GM12875 (cell line): ENCODE measurements at regions not wholly inside any gene's neighbourhood (a gene's known extent, or its start where the extent isn't known, plus 50 kb on each side); places are given as distances from the start of the nearest gene placed in this dataset.

Experiments used
- H3K4me3 ChIP-seq: one replicate; pipeline ENCODE4 v1.5.1; 2011; ENCODE audit warnings: low read depth, low read length, control low read depth
- TF ChIP-seq, protein P1 (sequence below): IDR thresholded peaks from 2 replicates; pipeline ENCODE4 v1.5.1; 2011; ENCODE audit warnings: low read depth, mild to moderate bottlenecking, control low read depth, inconsistent platforms, low read length, moderate library complexity, borderline replicate concordance; ENCODE audit not compliant: insufficient read depth

DNA sequence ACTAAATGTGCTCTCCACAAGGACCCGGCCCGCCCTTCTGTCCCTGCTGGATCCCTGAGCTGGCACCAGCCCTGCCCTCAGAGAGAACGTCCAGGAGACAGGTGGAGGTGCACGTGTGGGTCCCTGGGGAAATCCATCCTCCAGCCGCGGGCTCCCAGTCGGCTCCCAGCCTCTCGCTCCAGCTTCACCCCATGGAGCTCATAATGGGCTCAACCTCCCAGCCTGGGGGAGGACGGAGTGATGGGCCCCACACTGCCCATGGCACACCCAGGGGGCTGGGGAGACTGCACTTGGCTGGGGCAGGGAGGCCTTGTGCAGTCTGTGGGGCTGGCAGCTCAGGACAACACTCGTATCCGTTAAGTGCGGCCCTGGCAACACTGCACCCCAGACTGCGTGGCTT is 250.5 kb downstream of the TMEM121 start:
- no peak overlapping the region for H3K4me3 ChIP-seq
- TF ChIP-seq, protein P1, sequence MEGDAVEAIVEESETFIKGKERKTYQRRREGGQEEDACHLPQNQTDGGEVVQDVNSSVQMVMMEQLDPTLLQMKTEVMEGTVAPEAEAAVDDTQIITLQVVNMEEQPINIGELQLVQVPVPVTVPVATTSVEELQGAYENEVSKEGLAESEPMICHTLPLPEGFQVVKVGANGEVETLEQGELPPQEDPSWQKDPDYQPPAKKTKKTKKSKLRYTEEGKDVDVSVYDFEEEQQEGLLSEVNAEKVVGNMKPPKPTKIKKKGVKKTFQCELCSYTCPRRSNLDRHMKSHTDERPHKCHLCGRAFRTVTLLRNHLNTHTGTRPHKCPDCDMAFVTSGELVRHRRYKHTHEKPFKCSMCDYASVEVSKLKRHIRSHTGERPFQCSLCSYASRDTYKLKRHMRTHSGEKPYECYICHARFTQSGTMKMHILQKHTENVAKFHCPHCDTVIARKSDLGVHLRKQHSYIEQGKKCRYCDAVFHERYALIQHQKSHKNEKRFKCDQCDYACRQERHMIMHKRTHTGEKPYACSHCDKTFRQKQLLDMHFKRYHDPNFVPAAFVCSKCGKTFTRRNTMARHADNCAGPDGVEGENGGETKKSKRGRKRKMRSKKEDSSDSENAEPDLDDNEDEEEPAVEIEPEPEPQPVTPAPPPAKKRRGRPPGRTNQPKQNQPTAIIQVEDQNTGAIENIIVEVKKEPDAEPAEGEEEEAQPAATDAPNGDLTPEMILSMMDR = no peak

- TF ChIP-seq, protein P1 = no peak
- H3K4me3 ChIP-seq = no peak overlapping the region
These were observed 257.3 kb downstream of the TMEM121 start for GRCh38 chr14:105783707-105784106.

DNA sequence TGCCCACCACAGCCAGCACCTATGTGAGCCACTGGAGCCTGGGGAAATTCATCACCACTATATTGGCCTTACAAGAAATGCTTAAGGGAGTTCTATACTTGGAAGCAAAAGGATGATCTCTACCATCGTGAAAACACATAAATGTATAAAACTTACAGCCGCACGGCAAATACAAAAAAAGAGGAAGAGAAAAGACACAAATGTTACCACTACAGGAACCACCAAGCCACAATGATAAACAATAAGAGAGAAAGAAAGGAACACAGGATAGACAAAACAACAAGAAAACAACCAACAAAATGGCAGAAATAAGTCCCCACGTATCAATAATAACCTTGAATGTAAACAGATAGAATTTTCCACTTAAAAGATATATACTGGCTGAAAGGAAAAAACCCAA is 267.5 kb downstream of the TMEM121 start:
- H3K4me3 ChIP-seq = no peak overlapping the region
- TF ChIP-seq, protein P1 = no peak

GRCh38 chr14:105797546-105797945 is 271.2 kb downstream of the TMEM121 start:
- no peak overlapping the region for H3K4me3 ChIP-seq
- TF ChIP-seq, protein P1 = no peak

DNA sequence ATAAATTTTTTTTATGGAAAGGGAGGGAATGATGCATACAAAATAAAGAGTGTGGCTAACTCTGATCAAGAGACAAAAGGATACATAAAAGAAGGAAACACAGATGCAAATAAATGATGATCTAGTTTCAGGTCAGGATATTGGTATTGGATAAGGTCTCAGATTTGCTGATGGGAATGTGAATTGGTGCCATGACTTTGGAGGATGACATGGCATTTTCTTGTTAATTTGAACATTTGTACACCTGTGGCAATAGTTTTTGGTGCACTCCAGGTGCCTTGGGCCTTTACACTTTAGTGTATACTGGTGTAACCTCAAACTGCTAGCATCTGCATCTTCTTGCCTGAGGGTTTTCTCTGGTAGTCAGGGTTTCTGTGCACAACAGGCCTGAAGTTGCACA is 279.3 kb downstream of the TMEM121 start:
- TF ChIP-seq, protein P1 = no peak
- H3K4me3 ChIP-seq = no peak overlapping the region

GRCh38 chr14:105806568-105806967 is 280.2 kb downstream of the TMEM121 start:
- TF ChIP-seq, protein P1 = no peak
- H3K4me3 ChIP-seq = no peak overlapping the region

- TF ChIP-seq, protein P1 = no peak
- H3K4me3 ChIP-seq = peak overlapping the region; percentile 1
These were observed 291.8 kb downstream of the TMEM121 start for GRCh38 chr14:105817971-105818711.
